ENCODE measurements at regions not wholly inside any gene's neighbourhood (a gene's known extent, or its start where the extent isn't known, plus 50 kb on each side); places are given as distances from the start of the nearest gene placed in this dataset.
"Not testable (repeated sequence)": the region's sequence is repeated elsewhere in the genome, so short reads cannot be mapped to it uniquely, and the experiment has no call there.

DNA sequence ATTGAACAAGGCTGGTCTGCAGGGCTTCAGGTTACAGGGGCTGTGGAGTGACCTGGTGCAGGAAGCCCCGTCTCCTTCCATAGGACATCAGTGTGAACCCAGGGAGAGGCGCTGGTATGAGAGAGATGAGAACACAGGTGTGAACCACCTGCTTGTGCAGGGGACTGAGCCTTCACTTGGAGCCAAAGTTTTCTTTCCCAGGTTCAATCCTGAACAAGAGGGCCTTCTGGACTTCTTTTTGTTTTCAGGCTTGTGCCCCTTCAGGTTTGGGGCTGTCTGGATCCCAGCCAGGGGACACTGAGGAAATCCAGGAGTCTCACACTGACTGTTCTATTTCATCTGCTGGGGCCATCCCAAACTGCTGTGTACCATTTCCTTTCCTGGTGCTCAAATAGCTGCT, 88.6 kb downstream of the GGTLC2 start:
- DNase-seq (ENCODE audit: low spot score); H2AFZ ChIP-seq (ENCODE audit: low read length); POLR2A ChIA-PET; H3K4me2 ChIP-seq (ENCODE audit: low read depth, low read length); in situ Hi-C loops (cut with HindIII; ENCODE audit: extremely low pct_ligation_motif_present, low pct_unique_long_range_greater_than_20kb); ATAC-seq; H3K4me3 ChIP-seq (replicated peaks in 1 of 3; ENCODE audit: insufficient read depth in 1 of 3, low read depth in 2 of 3, low read length in 3 of 3); H3K79me2 ChIP-seq (ENCODE audit: insufficient read depth, low read length); intact Hi-C loops (cut with micrococcal nuclease; ENCODE audit: unreplicated experiment); BruUV-seq (replicated peaks); H3K27ac ChIP-seq (ENCODE audit: extremely low read length, insufficient read depth, low read length); H3K9ac ChIP-seq (ENCODE audit: insufficient read depth, low read depth, low read length); CTCF ChIA-PET (ENCODE audit: low intra/inter-chr PET ratio, low total read pairs); H3K36me3 ChIP-seq (replicated peaks in 1 of 2; ENCODE audit: control insufficient read depth in 1 of 2, insufficient read depth in 2 of 2, low read length in 2 of 2); H3K4me1 ChIP-seq (ENCODE audit: insufficient read depth, low read length); H4K20me1 ChIP-seq (ENCODE audit: insufficient read depth, low read length); FAIRE-seq; H3K9me3 ChIP-seq (ENCODE audit: low read length): not testable (repeated sequence)
- 0% methylated on average over 2 of the region's 2 CpGs for WGBS (ENCODE audit: low lambda C conversion rate)
- H3K27me3 ChIP-seq (ENCODE audit: control insufficient read depth in 1 of 2, insufficient read depth in 2 of 2, low read length in 2 of 2): peaks cover 0 to 21% of the 10 kb centered on the region in 2 experiments; a peak in 2 of 5 replicates

DNA sequence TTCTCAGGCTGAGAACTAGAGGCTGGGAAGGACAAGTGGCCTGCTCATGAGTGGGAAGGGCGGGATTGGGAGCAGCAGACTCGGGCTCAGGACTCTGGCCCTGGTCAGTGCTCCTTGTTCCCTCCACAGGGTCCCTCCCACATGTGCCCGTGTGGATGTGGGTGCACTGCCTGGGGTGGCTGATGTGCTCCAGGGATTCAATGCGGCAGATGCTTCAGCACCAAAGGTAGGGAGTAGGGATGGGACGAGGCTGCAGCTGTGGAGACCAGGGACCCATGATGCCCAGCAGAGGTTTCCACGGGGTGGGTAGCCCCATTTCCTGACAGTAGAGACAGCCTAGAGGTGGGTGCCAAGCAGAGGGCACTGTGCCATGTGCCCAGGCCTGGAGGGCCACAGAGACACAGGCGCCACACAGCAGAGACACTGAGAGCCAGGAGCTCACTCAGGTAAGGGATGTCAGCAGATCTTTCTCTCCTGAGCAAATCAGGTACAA, 89.5 kb downstream of the GGTLC2 start:
- ChIA-PET POLR2A (no interaction called here), CTCF (ENCODE audit: low intra/inter-chr PET ratio, low total read pairs) (no interaction called here)
- H3K9ac ChIP-seq (ENCODE audit: insufficient read depth, low read depth, low read length): no peak overlapping the region
- intact Hi-C loops (cut with micrococcal nuclease; ENCODE audit: unreplicated experiment) (no loop called here), in situ Hi-C loops (cut with HindIII; ENCODE audit: extremely low pct_ligation_motif_present, low pct_unique_long_range_greater_than_20kb) (no loop called here)
- TF ChIP-seq, protein P1, sequence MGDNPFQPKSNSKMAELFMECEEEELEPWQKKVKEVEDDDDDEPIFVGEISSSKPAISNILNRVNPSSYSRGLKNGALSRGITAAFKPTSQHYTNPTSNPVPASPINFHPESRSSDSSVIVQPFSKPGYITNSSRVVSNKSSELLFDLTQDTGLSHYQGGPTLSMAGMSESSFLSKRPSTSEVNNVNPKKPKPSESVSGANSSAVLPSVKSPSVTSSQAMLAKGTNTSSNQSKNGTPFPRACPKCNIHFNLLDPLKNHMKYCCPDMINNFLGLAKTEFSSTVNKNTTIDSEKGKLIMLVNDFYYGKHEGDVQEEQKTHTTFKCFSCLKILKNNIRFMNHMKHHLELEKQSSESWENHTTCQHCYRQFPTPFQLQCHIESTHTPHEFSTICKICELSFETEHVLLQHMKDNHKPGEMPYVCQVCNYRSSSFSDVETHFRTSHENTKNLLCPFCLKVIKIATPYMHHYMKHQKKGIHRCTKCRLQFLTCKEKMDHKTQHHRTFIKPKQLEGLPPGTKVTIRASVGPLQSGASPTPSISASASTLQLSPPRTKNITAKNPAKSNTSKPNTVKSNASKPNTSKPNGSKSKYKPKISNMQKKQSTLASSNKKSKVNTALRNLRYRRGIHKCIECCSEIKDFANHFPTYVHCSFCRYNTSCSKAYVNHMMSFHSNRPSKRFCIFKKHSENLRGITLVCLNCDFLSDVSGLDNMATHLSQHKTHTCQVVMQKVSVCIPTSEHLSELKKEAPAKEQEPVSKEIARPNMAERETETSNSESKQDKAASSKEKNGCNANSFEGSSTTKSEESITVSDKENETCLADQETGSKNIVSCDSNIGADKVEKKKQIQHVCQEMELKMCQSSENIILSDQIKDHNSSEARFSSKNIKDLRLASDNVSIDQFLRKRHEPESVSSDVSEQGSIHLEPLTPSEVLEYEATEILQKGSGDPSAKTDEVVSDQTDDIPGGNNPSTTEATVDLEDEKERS (CRISPR knock-in tag; IDR thresholded peaks at IDR 0.05): no peak
- TF ChIP-seq CAMTA2 (CRISPR knock-in tag; IDR thresholded peaks at IDR 0.05; ENCODE audit: borderline replicate concordance): no peak
- TF ChIP-seq CHCHD3 (CRISPR knock-in tag; IDR thresholded peaks at IDR 0.05): no peak
- TF ChIP-seq, protein P2, sequence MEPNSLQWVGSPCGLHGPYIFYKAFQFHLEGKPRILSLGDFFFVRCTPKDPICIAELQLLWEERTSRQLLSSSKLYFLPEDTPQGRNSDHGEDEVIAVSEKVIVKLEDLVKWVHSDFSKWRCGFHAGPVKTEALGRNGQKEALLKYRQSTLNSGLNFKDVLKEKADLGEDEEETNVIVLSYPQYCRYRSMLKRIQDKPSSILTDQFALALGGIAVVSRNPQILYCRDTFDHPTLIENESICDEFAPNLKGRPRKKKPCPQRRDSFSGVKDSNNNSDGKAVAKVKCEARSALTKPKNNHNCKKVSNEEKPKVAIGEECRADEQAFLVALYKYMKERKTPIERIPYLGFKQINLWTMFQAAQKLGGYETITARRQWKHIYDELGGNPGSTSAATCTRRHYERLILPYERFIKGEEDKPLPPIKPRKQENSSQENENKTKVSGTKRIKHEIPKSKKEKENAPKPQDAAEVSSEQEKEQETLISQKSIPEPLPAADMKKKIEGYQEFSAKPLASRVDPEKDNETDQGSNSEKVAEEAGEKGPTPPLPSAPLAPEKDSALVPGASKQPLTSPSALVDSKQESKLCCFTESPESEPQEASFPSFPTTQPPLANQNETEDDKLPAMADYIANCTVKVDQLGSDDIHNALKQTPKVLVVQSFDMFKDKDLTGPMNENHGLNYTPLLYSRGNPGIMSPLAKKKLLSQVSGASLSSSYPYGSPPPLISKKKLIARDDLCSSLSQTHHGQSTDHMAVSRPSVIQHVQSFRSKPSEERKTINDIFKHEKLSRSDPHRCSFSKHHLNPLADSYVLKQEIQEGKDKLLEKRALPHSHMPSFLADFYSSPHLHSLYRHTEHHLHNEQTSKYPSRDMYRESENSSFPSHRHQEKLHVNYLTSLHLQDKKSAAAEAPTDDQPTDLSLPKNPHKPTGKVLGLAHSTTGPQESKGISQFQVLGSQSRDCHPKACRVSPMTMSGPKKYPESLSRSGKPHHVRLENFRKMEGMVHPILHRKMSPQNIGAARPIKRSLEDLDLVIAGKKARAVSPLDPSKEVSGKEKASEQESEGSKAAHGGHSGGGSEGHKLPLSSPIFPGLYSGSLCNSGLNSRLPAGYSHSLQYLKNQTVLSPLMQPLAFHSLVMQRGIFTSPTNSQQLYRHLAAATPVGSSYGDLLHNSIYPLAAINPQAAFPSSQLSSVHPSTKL (CRISPR knock-in tag; IDR thresholded peaks at IDR 0.05): no peak
- no peak for TF ChIP-seq NFKBIZ (CRISPR knock-in tag; IDR thresholded peaks at IDR 0.05)
- TF ChIP-seq, protein P3, sequence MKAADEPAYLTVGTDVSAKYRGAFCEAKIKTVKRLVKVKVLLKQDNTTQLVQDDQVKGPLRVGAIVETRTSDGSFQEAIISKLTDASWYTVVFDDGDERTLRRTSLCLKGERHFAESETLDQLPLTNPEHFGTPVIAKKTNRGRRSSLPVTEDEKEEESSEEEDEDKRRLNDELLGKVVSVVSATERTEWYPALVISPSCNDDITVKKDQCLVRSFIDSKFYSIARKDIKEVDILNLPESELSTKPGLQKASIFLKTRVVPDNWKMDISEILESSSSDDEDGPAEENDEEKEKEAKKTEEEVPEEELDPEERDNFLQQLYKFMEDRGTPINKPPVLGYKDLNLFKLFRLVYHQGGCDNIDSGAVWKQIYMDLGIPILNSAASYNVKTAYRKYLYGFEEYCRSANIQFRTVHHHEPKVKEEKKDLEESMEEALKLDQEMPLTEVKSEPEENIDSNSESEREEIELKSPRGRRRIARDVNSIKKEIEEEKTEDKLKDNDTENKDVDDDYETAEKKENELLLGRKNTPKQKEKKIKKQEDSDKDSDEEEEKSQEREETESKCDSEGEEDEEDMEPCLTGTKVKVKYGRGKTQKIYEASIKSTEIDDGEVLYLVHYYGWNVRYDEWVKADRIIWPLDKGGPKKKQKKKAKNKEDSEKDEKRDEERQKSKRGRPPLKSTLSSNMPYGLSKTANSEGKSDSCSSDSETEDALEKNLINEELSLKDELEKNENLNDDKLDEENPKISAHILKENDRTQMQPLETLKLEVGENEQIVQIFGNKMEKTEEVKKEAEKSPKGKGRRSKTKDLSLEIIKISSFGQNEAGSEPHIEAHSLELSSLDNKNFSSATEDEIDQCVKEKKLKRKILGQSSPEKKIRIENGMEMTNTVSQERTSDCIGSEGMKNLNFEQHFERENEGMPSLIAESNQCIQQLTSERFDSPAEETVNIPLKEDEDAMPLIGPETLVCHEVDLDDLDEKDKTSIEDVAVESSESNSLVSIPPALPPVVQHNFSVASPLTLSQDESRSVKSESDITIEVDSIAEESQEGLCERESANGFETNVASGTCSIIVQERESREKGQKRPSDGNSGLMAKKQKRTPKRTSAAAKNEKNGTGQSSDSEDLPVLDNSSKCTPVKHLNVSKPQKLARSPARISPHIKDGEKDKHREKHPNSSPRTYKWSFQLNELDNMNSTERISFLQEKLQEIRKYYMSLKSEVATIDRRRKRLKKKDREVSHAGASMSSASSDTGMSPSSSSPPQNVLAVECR (CRISPR knock-in tag; IDR thresholded peaks at IDR 0.05; ENCODE audit: borderline replicate concordance): no peak
- FAIRE-seq (no peak), ATAC-seq (no peak), DNase-seq (ENCODE audit: low spot score) (no peak)
- H2AFZ ChIP-seq (ENCODE audit: low read length): no peak overlapping the region
- H3K36me3 ChIP-seq (replicated peaks in 1 of 2; ENCODE audit: control insufficient read depth in 1 of 2, insufficient read depth in 2 of 2, low read length in 2 of 2): no peaks in the 10 kb centered on the region
- no TSS peak for BruUV-seq (replicated peaks)
- H3K4me2 ChIP-seq (ENCODE audit: low read depth, low read length): no peak overlapping the region
- H3K27me3 ChIP-seq (ENCODE audit: control insufficient read depth in 1 of 2, insufficient read depth in 2 of 2, low read length in 2 of 2): peaks cover 0 to 21% of the 10 kb centered on the region in 2 experiments; a peak in 2 of 5 replicates
- WGBS (ENCODE audit: low lambda C conversion rate): 0% methylated on average over 4 of the region's 7 CpGs
- no peak overlapping the region for H3K4me3 ChIP-seq (replicated peaks in 1 of 3; ENCODE audit: insufficient read depth in 1 of 3, low read depth in 2 of 3, low read length in 3 of 3)
- H4K20me1 ChIP-seq (ENCODE audit: insufficient read depth, low read length): no peaks in the 10 kb centered on the region
- H3K4me1 ChIP-seq (ENCODE audit: insufficient read depth, low read length): no peaks in the 10 kb centered on the region
- H3K27ac ChIP-seq (ENCODE audit: extremely low read length, insufficient read depth, low read length): no peak overlapping the region
- no peaks in the 10 kb centered on the region for H3K9me3 ChIP-seq (ENCODE audit: low read length)
- no peaks in the 10 kb centered on the region for H3K79me2 ChIP-seq (ENCODE audit: insufficient read depth, low read length)

Measured in HepG2 (cell line).